ENCODE measurements at regions not wholly inside any gene's neighbourhood (a gene's known extent, or its start where the extent isn't known, plus 50 kb on each side); places are given as distances from the start of the nearest gene placed in this dataset.

DNA sequence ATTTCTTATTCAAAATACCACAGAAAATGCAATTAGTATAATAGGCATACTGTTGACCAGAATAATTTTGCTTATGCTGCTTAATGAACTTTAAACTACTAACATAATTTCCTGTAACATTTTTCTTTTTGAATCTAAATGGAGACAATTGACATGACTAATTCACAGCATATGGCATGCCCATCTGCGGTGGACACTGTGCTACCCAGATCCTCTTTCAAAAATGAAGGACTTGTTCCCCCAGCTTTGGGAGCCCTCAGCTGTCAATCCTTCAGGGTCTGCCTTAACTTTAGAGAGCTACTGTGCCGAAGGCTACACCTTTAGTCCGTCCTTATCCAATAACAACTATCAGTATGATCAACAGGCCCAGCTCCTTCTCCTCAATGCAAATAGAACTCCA, 789.0 kb downstream of the PLA2G4A start:
- TF ChIP-seq CTCF (IDR thresholded peaks at IDR 0.05) = no peak
- H3K9me3 ChIP-seq = no peaks in the 10 kb centered on the region
- H3K4me3 ChIP-seq (ENCODE audit: low read depth in 1 of 2, low read length in 1 of 2) = no peak overlapping the region
- no peaks in the 10 kb centered on the region for H3K36me3 ChIP-seq
- H3K4me1 ChIP-seq (ENCODE audit: control insufficient read depth in 1 of 2, insufficient read depth in 1 of 2, low read depth in 1 of 2, low read length in 1 of 2) = no peaks in the 10 kb centered on the region
- H3K27ac ChIP-seq = no peak overlapping the region
- no peaks in the 10 kb centered on the region for H3K27me3 ChIP-seq

DNA sequence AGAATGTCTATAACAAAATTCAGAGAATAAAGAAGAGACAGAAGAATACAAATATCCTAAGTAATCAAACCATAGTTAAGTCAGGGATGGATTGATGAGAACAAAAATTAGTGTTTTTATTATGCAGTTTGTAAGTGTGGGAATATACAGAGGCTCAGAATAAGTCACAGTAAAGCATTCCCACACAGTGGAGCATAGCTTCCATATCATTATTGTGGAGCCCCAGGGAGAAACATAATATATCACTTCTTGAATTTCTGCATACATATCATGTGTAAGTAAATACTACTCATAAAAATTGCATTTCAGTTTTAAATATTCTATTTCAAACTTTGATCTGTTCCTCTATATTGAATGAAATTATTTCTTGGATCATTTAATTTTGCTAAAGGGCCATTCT, 790.4 kb downstream of the PLA2G4A start:
- TF ChIP-seq CTCF (IDR thresholded peaks at IDR 0.05) = no peak
- no peaks in the 10 kb centered on the region for H3K36me3 ChIP-seq
- H3K27ac ChIP-seq = no peak overlapping the region
- no peaks in the 10 kb centered on the region for H3K9me3 ChIP-seq
- no peaks in the 10 kb centered on the region for H3K4me1 ChIP-seq (ENCODE audit: control insufficient read depth in 1 of 2, insufficient read depth in 1 of 2, low read depth in 1 of 2, low read length in 1 of 2)
- H3K4me3 ChIP-seq (ENCODE audit: low read depth in 1 of 2, low read length in 1 of 2) = no peak overlapping the region
- no peaks in the 10 kb centered on the region for H3K27me3 ChIP-seq

- H3K27ac ChIP-seq = no peak overlapping the region
- TF ChIP-seq CTCF (IDR thresholded peaks at IDR 0.05) = no peak
- no peaks in the 10 kb centered on the region for H3K36me3 ChIP-seq
- no peak overlapping the region for H3K4me3 ChIP-seq (ENCODE audit: low read depth in 1 of 2, low read length in 1 of 2)
- H3K27me3 ChIP-seq = no peaks in the 10 kb centered on the region
- no peaks in the 10 kb centered on the region for H3K4me1 ChIP-seq (ENCODE audit: control insufficient read depth in 1 of 2, insufficient read depth in 1 of 2, low read depth in 1 of 2, low read length in 1 of 2)
- no peaks in the 10 kb centered on the region for H3K9me3 ChIP-seq
Measured at GRCh38 chr1:187621951-187622350, 793.2 kb downstream of the PLA2G4A start.

- no peak for TF ChIP-seq CTCF (IDR thresholded peaks at IDR 0.05)
Measured at GRCh38 chr1:187622545-187622944, 793.8 kb downstream of the PLA2G4A start.

DNA sequence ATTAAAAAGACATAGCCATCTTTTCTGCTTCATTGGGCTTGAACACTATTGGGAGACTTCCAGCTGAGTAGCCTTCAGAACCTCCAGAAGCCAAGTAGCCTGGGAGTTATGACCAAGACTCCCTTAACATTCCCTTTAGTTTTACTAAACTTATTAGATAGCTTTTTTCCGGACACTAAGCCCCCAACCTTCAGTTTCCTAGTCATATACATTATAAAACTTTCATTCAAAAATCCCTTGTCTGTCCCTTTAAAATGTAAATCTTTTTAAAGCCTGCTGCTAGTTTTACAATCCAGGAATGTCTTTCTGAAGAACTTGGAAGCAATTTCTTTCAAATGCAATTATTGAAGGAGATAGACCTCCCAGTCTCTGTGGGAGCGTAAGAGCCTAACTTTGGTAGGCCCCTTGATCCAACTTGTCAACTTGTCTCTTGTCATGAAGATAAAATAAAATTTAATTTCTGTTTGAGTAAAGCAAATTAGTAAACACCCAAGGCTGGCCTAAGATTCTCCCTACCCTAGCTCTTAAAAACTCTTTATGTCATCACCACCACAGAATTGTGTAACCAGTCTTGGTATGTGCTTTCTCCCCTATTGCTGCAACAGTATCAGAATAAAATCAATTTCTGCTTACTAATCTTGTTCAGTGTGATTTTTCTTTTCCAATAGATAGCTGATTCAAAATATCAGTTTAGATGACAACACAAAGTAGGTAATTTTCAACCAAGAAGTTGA, 796.2 kb downstream of the PLA2G4A start:
- TF ChIP-seq CTCF (IDR thresholded peaks at IDR 0.05) = no peak
- Histone ChIP-seq H3K4me1 (ENCODE audit: control insufficient read depth in 1 of 2, insufficient read depth in 1 of 2, low read depth in 1 of 2, low read length in 1 of 2) (no peaks in the 10 kb centered on the region), H3K36me3 (no peaks in the 10 kb centered on the region), H3K9me3 (no peaks in the 10 kb centered on the region), H3K4me3 (ENCODE audit: low read depth in 1 of 2, low read length in 1 of 2) (no peak overlapping the region), H3K27me3 (no peaks in the 10 kb centered on the region), H3K27ac (no peak overlapping the region)

More at GRCh38 chr1:187622545-187622944, 793.8 kb downstream of the PLA2G4A start:
- Histone ChIP-seq H3K9me3 (no peaks in the 10 kb centered on the region), H3K27me3 (no peaks in the 10 kb centered on the region), H3K36me3 (no peaks in the 10 kb centered on the region), H3K27ac (no peak overlapping the region), H3K4me1 (ENCODE audit: control insufficient read depth in 1 of 2, insufficient read depth in 1 of 2, low read depth in 1 of 2, low read length in 1 of 2) (no peaks in the 10 kb centered on the region), H3K4me3 (ENCODE audit: low read depth in 1 of 2, low read length in 1 of 2) (no peak overlapping the region)

All from neutrophil (primary cell).